Smooth muscle cell (in vitro differentiated cells): ENCODE measurements at regions not wholly inside any gene's neighbourhood (a gene's known extent, or its start where the extent isn't known, plus 50 kb on each side); places are given as distances from the start of the nearest gene placed in this dataset.
A peak's percentile ranks its signal among the peaks of the same experiment; 100 is the strongest.

ENCODE experiments used
- DNase-seq: peaks from one replicate; lab custom pipeline; 2025; ENCODE audit not compliant: unreplicated experiment; lab: John Stamatoyannopoulos, UW
- H2AFZ ChIP-seq: fragments of 200-600 bp; sonication (generic); 2 replicates; pipeline ENCODE4 v1.6.0; 2016; ENCODE audit warnings: antibody characterized with exemption, low read depth, mild to moderate bottlenecking
- H3F3A ChIP-seq: fragments of 200-600 bp; sonication (generic); 2 replicates; pipeline ENCODE4 v1.6.0; 2017; ENCODE audit warnings: antibody characterized with exemption, low read depth
- H3K27ac ChIP-seq: fragments of 200-600 bp; sonication (generic); 2 replicates; pipeline ENCODE4 v1.5.1; 2016; ENCODE audit warnings: low read depth, mild to moderate bottlenecking
- H3K27me3 ChIP-seq: fragments of 200-600 bp; sonication (generic); 2 replicates; pipeline ENCODE4 v1.6.1; 2016; ENCODE audit warnings: low read depth, mild to moderate bottlenecking
- H3K36me3 ChIP-seq: fragments of 200-600 bp; sonication (generic); 2 replicates; pipeline ENCODE4 v1.5.1; 2016; ENCODE audit warnings: low read depth
- H3K4me1 ChIP-seq: fragments of 200-600 bp; sonication (generic); 2 replicates; pipeline ENCODE4 v1.5.1; 2016; ENCODE audit warnings: low read depth
- H3K4me2 ChIP-seq: fragments of 200-600 bp; sonication (generic); 2 replicates; pipeline ENCODE4 v1.6.0; 2016; ENCODE audit warnings: mild to moderate bottlenecking
- H3K4me3 ChIP-seq: fragments of 200-600 bp; sonication (generic); 2 replicates; pipeline ENCODE4 v1.5.1; 2016; ENCODE audit warnings: mild to moderate bottlenecking
- H3K79me2 ChIP-seq: fragments of 200-600 bp; sonication (generic); 2 replicates; pipeline ENCODE4 v1.6.0; 2016; ENCODE audit warnings: low read depth, mild to moderate bottlenecking
- H3K9ac ChIP-seq: fragments of 200-600 bp; sonication (generic); 2 replicates; pipeline ENCODE4 v1.6.0; 2016; ENCODE audit warnings: low read depth
- H3K9me3 ChIP-seq: fragments of 200-600 bp; sonication (generic); replicated peaks from 2 replicates; pipeline ENCODE4 v1.5.1; 2016; ENCODE audit warnings: low read depth
- H4K20me1 ChIP-seq: fragments of 200-600 bp; sonication (generic); 2 replicates; pipeline ENCODE4 v1.6.0; 2016; ENCODE audit warnings: low read depth
- CTCF ChIP-seq: fragments of 200-600 bp; sonication (generic); IDR thresholded peaks from 2 replicates; pipeline ENCODE4 v1.5.1; 2017; ENCODE audit warnings: borderline replicate concordance, mild to moderate bottlenecking, antibody characterized with exemption; ENCODE audit not compliant: insufficient read depth, poor library complexity, severe bottlenecking
- WGBS: methylation state at CpG from one replicate; pipeline ENCODE4 v1.1.7; 2016; ENCODE audit warnings: low lambda C conversion rate; 5-methylcytosine and 5-hydroxymethylcytosine counted together

GRCh38 chr10:4453276-4453675 lies 372.7 kb upstream of the AKR1E2 start:
- 55% methylated on average over 8 of the region's 8 CpGs for WGBS
- peaks cover 7% of the 10 kb centered on the region for H3K4me1 ChIP-seq
- H3K9me3 ChIP-seq: no peaks in the 10 kb centered on the region
- H2AFZ ChIP-seq: peak overlapping the region; percentile 21
- no peaks in the 10 kb centered on the region for H3K36me3 ChIP-seq
- no peak overlapping the region for H3K4me2 ChIP-seq
- TF ChIP-seq CTCF: no peak
- no peaks in the 10 kb centered on the region for H3F3A ChIP-seq
- H3K4me3 ChIP-seq: no peak overlapping the region
- H3K27ac ChIP-seq: no peak overlapping the region
- no peaks in the 10 kb centered on the region for H3K27me3 ChIP-seq
- H3K79me2 ChIP-seq: no peaks in the 10 kb centered on the region
- H4K20me1 ChIP-seq: no peaks in the 10 kb centered on the region
- H3K9ac ChIP-seq: no peak overlapping the region
- DNase-seq: no peak

DNA sequence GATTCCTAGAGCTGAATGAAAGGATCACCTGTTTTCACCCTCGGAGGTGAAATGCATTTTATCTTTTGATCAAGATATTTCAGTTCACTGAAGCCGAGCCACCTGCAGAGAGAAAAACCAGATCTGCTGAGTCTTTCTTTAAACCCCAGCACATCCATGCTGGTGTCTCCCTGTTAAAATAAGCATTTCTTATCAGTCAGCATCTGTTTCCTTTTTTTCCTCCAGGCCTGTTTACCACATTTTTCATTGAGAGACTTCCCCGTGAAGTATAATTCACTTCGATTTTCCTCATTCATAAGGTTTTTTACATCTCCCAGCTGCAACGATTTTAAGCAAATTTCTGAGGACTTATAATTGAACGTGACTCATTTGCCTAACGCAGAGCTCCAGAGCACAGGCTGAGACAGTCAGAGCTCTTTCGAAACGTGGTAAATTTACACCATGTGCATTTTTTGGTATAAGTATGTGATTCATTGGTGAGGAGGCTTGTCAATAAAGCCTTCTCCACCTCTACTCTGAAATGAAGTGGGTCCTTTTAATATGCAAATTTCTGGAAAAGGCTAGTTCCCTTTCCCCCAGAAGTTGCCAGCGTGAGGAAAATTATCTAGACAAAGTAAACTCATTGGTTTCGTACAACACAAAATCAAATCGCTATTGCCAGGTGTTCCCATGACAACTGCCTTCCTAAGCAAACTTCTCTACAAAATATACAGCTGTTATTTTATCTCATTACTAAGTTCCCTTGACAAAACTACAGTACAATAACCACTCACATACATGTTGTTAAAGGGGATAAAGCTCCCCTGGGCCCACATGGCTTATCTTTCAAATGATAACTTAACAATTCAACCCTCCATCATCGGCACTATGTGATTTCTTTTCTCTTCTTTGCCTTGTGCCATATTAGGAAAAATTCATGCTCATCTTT lies 374.8 kb upstream of the AKR1E2 start:
- Histone ChIP-seq H3K4me2 (peak overlapping the region; percentile 64), H3K27ac (peak overlapping the region; percentile 78), H3K9ac (peak overlapping the region; percentile 8), H3K27me3 (no peaks in the 10 kb centered on the region), H3K4me1 (peaks cover 7% of the 10 kb centered on the region), H4K20me1 (no peaks in the 10 kb centered on the region), H3F3A (peaks cover 6% of the 10 kb centered on the region), H3K4me3 (no peak overlapping the region), H3K9me3 (no peaks in the 10 kb centered on the region), H3K36me3 (no peaks in the 10 kb centered on the region), H3K79me2 (no peaks in the 10 kb centered on the region), H2AFZ (no peak overlapping the region)
- 32% methylated on average over 13 of the region's 13 CpGs for WGBS
- no peak for TF ChIP-seq CTCF
- DNase-seq: no peak

DNA sequence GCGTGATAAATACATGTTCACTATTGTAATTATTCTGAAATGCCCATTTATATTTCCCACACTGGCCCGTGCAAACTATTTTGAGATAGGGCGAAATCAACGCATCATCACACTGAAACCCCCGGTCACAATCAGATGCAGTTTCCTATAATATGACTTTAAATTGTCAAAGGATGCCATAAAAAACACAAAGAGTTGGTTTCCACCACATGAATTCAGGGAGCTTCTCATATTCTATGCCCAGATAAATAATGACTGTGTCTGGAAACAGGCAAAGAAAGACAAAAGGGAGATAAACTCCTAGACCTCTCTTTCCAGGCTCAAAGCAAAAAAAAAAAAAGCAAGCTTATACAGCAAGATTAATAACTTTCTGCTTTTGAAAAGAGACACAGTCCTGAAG lies 375.8 kb upstream of the AKR1E2 start:
- Histone ChIP-seq H3K9me3 (no peaks in the 10 kb centered on the region), H3K4me1 (peaks cover 7% of the 10 kb centered on the region), H3F3A (peaks cover 6% of the 10 kb centered on the region), H3K79me2 (no peaks in the 10 kb centered on the region), H3K4me3 (no peak overlapping the region), H3K9ac (no peak overlapping the region), H2AFZ (no peak overlapping the region), H3K4me2 (no peak overlapping the region), H3K27me3 (no peaks in the 10 kb centered on the region), H4K20me1 (no peaks in the 10 kb centered on the region), H3K27ac (peak overlapping the region; percentile 78), H3K36me3 (no peaks in the 10 kb centered on the region)
- no peak for TF ChIP-seq CTCF
- WGBS: 96% methylated on average over 5 of the region's 5 CpGs
- no peak for DNase-seq

GRCh38 chr10:4448030-4448429 lies 378.0 kb upstream of the AKR1E2 start:
- WGBS: 48% methylated on average over 1 of the region's 1 CpG
- no peak for TF ChIP-seq CTCF
- Histone ChIP-seq H3K36me3 (no peaks in the 10 kb centered on the region), H3K4me3 (no peak overlapping the region), H3K9me3 (no peaks in the 10 kb centered on the region), H4K20me1 (no peaks in the 10 kb centered on the region), H3F3A (peaks cover 6% of the 10 kb centered on the region), H3K4me2 (no peak overlapping the region), H3K27me3 (no peaks in the 10 kb centered on the region), H3K9ac (no peak overlapping the region), H3K4me1 (peaks cover 7% of the 10 kb centered on the region), H3K27ac (peak overlapping the region; percentile 8), H2AFZ (peak overlapping the region; percentile 3), H3K79me2 (no peaks in the 10 kb centered on the region)
- DNase-seq: no peak
